ENCODE measurements at regions not wholly inside any gene's neighbourhood (a gene's known extent, or its start where the extent isn't known, plus 50 kb on each side); places are given as distances from the start of the nearest gene placed in this dataset.

- Histone ChIP-seq H3K9ac (ENCODE audit: control insufficient read depth, insufficient read depth, low read length) (no peak overlapping the region), H3K27me3 (replicated peaks in 1 of 2; ENCODE audit: control insufficient read depth in 2 of 2, insufficient read depth in 2 of 2, low read length in 1 of 2) (no peaks in the 10 kb centered on the region), H3K36me3 (ENCODE audit: control insufficient read depth in 2 of 2, insufficient read depth in 2 of 2, low read length in 1 of 2) (no peaks in the 10 kb centered on the region), H3K4me2 (ENCODE audit: control insufficient read depth, insufficient read depth) (no peak overlapping the region), H3K9me3 (replicated peaks; ENCODE audit: control insufficient read depth, insufficient read depth, low read length) (no peaks in the 10 kb centered on the region), H3K79me2 (ENCODE audit: control insufficient read depth, insufficient read depth, low read length) (no peaks in the 10 kb centered on the region), H2AFZ (ENCODE audit: control insufficient read depth, low read depth, low read length) (no peak overlapping the region), H3K27ac (ENCODE audit: control insufficient read depth, insufficient read depth) (no peak overlapping the region), H4K20me1 (ENCODE audit: control insufficient read depth, insufficient read depth) (no peaks in the 10 kb centered on the region), H3K4me1 (ENCODE audit: control insufficient read depth, insufficient read depth, low read length) (no peaks in the 10 kb centered on the region), H3K4me3 (no peak overlapping the region)
- intact Hi-C loops (cut with micrococcal nuclease; ENCODE audit: unreplicated experiment): loop anchor here (10.0 kb wide), 1 partner anchor 848 kb away; no protein-coding TSS in a partner anchor
- ChIA-PET RAD21 (ENCODE audit: unreplicated experiment) (interaction anchor here (0.7 kb wide), 1 partner anchor 295 kb away, joined by 3 read pairs; no protein-coding TSS in a partner anchor), POLR2A (no interaction called here), SMC1A (ENCODE audit: uncharacterized antibody, unreplicated experiment) (interaction anchor here (1.0 to 1.8 kb wide), 8 partner anchors 9 to 314 kb away, joined by 3 to 6 read pairs (median 4); no protein-coding TSS in a partner anchor), CTCF (interaction anchor here (0.7 to 5.5 kb wide), 5 partner anchors 76 to 844 kb away, joined by 3 to 103 read pairs (median 33); partner anchors contain the start of gene TRDN)
- 3% methylated on average over 3 of the region's 3 CpGs for WGBS (ENCODE audit: insufficient coverage, insufficient replicate concordance, low lambda C conversion rate, missing lambda C conversion rate)
- DNase-seq (ENCODE audit: low read depth, low spot score) (no peak), FAIRE-seq (no peak), ATAC-seq (no peak)
- TF ChIP-seq MTA3 (IDR thresholded peaks at IDR 0.05; ENCODE audit: borderline replicate concordance, low read length) (no peak), PML (IDR thresholded peaks at IDR 0.05; ENCODE audit: low read length) (no peak), MLLT1 (IDR thresholded peaks at IDR 0.05) (no peak), MAX (IDR thresholded peaks at IDR 0.05; ENCODE audit: low read depth, low read length) (no peak), SMAD1 (IDR thresholded peaks at IDR 0.05; ENCODE audit: low read depth, partially characterized antibody) (no peak), POU2F2 (IDR thresholded peaks at IDR 0.05; ENCODE audit: borderline replicate concordance, low read depth, low read length) (no peak), TBL1XR1 (IDR thresholded peaks at IDR 0.05; ENCODE audit: low read depth, low read length) (no peak), PKNOX1 (IDR thresholded peaks at IDR 0.05) (no peak), STAT1 (conservative IDR thresholded peaks at IDR 0.05) (no peak), ZBTB33 (IDR thresholded peaks at IDR 0.05) (no peak), SPI1 (IDR thresholded peaks at IDR 0.05; ENCODE audit: borderline replicate concordance, insufficient read depth, low read depth, low read length) (no peak), HDAC2 (IDR thresholded peaks at IDR 0.05) (no peak), IKZF1 (conservative IDR thresholded peaks at IDR 0.05) (no peak), ESRRA (IDR thresholded peaks at IDR 0.05; ENCODE audit: low read length) (no peak), HCFC1 (IDR thresholded peaks at IDR 0.05; ENCODE audit: low read length) (no peak), NR2C2 (IDR thresholded peaks at IDR 0.05; ENCODE audit: borderline replicate concordance, control insufficient read depth, insufficient read length, low read depth) (no peak)
- no TSS peak for BruUV-seq (replicated peaks)
- in situ Hi-C loops (cut with MboI): loop anchor here (5.0 kb wide), 1 partner anchor 296 kb away; no protein-coding TSS in a partner anchor
Observed at GRCh38 chr6:123712831-123713230, 76.1 kb upstream of the TRDN start.
